WERI-Rb-1 (cell line): ENCODE measurements at regions not wholly inside any gene's neighbourhood (a gene's known extent, or its start where the extent isn't known, plus 50 kb on each side); places are given as distances from the start of the nearest gene placed in this dataset.

Experiments
- DNase-seq: peaks from one replicate; pipeline ENCODE4 v3.0.0-alpha.2; 2020
- H3K27ac ChIP-seq: fragments of 250-450 bp; sonication (Bioruptor Pico); 2 replicates; pipeline ENCODE4 v1.5.1; 2020; ENCODE audit warnings: mild to moderate bottlenecking, moderate library complexity
- H3K27me3 ChIP-seq: fragments of 250-450 bp; sonication (Bioruptor Pico); 2 replicates; pipeline ENCODE4 v1.5.1; 2021; ENCODE audit warnings: mild to moderate bottlenecking, low read depth, moderate library complexity; ENCODE audit not compliant: insufficient read depth, severe bottlenecking
- H3K36me3 ChIP-seq: fragments of 250-450 bp; sonication (Bioruptor Pico); 2 replicates; pipeline ENCODE4 v1.5.1; 2020; ENCODE audit warnings: mild to moderate bottlenecking, moderate library complexity
- H3K4me3 ChIP-seq: 2 replicates; pipeline ENCODE4 v1.5.1; 2011; ENCODE audit warnings: low read depth, mild to moderate bottlenecking, control low read depth, low read length
- H3K9me3 ChIP-seq: fragments of 250-450 bp; sonication (Bioruptor Pico); 2 replicates; pipeline ENCODE4 v1.5.1; 2021; ENCODE audit warnings: mild to moderate bottlenecking, moderate library complexity; ENCODE audit not compliant: severe bottlenecking
- TF ChIP-seq, protein P1 (sequence below): IDR thresholded peaks from 2 replicates; pipeline ENCODE4 v1.5.1; 2011; ENCODE audit warnings: low read depth, mild to moderate bottlenecking, control low read depth, inconsistent platforms, low read length

DNA sequence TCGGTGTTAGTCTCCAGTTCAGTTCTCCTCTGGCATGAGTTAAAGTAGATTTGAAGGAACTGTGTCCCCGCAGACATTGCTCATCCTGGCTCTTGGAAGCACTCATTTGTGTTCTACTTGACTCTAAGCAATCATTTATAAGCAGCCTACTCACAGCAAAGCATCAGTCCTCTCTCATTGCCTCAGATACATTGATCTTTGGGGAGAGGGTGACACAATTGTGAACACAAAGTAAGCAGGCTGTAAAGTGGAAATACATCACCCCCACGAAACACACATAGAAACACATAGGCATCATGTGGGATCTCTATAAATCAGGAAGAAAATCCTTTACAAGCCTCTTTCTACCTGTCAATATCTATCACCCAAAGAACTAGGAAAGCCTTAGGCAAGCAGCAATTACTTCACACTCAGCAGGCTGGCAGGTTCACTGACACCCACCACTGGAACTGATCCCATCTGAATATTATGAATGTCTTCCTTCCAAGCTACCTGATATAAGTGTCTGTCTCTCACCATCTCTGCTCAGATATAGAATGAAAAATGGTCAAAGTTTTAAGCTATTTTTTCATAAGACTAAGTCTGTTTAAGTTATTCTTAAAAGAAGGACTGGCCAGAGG is 675.8 kb downstream of the HACE1 start:
- H3K27ac ChIP-seq, result no peak overlapping the region
- no peak for DNase-seq
- H3K9me3 ChIP-seq, result no peaks in the 10 kb centered on the region
- no peaks in the 10 kb centered on the region for H3K27me3 ChIP-seq
- TF ChIP-seq, protein P1, sequence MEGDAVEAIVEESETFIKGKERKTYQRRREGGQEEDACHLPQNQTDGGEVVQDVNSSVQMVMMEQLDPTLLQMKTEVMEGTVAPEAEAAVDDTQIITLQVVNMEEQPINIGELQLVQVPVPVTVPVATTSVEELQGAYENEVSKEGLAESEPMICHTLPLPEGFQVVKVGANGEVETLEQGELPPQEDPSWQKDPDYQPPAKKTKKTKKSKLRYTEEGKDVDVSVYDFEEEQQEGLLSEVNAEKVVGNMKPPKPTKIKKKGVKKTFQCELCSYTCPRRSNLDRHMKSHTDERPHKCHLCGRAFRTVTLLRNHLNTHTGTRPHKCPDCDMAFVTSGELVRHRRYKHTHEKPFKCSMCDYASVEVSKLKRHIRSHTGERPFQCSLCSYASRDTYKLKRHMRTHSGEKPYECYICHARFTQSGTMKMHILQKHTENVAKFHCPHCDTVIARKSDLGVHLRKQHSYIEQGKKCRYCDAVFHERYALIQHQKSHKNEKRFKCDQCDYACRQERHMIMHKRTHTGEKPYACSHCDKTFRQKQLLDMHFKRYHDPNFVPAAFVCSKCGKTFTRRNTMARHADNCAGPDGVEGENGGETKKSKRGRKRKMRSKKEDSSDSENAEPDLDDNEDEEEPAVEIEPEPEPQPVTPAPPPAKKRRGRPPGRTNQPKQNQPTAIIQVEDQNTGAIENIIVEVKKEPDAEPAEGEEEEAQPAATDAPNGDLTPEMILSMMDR, result no peak
- H3K4me3 ChIP-seq, result no peak overlapping the region
- no peaks in the 10 kb centered on the region for H3K36me3 ChIP-seq

DNA sequence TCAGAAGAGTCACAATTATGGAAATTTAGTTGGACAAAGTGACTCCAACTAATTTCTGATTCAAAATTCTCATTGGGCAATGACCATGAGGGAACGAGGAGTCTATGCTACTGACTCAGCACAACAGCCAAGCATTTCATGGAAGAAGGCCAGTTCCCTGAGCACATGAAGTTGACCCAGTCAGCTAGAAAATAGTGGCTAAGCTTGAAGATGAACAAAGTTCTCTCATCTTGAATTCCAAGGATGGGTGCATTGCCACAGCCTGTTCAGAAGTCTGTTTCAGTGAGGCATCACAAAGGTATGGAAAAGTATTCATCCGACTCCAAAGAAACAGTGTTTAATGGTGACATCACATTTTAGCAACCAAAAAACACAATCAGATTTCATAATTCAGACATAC is 676.9 kb downstream of the HACE1 start:
- Histone ChIP-seq H3K27ac (no peak overlapping the region), H3K27me3 (no peaks in the 10 kb centered on the region), H3K4me3 (no peak overlapping the region), H3K36me3 (no peaks in the 10 kb centered on the region), H3K9me3 (no peaks in the 10 kb centered on the region)
- TF ChIP-seq, protein P1, result no peak
- no peak for DNase-seq

DNA sequence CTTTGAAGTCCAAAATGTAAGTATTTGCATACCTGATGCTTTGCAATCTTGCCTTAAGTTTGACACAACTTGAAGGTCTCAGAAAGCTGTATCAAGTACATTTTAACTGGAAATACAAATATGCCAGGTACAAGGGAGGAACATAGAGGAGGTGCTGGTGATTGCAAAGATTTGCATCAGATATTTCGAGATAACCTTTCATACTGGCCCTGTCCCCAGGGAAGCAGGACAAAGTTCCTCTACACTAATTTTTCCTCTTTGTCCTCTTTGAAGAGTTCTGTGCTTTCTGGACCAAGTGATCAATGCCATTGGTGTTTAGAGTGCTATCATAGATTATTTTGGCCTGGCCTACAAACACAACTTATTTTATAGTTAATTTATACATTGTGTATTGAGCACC is 686.1 kb downstream of the HACE1 start:
- Histone ChIP-seq H3K27ac (no peak overlapping the region), H3K27me3 (no peaks in the 10 kb centered on the region), H3K9me3 (no peaks in the 10 kb centered on the region), H3K4me3 (no peak overlapping the region), H3K36me3 (no peaks in the 10 kb centered on the region)
- DNase-seq, result no peak
- TF ChIP-seq, protein P1, result no peak

DNA sequence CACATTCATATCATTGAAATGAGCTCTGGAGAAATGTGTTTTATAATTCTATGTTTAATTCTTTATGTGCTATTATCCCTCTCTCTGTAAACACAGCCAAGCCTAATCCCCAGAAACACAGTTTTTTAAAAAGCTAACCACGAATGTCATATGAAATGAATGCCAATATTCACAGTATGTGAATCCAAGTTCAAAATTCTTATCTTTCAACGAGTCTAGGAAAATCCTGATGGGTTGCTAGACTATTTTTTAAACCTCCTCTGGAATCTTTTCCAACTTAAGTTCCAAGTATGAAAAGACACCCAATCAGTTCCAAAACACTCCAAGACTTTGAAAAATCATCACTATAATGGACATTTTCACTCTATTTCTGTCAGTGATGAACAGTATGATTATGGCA is 689.3 kb downstream of the HACE1 start:
- H3K4me3 ChIP-seq, result no peak overlapping the region
- H3K27ac ChIP-seq, result no peak overlapping the region
- H3K27me3 ChIP-seq, result no peaks in the 10 kb centered on the region
- H3K36me3 ChIP-seq, result no peaks in the 10 kb centered on the region
- no peaks in the 10 kb centered on the region for H3K9me3 ChIP-seq
- TF ChIP-seq, protein P1, result no peak
- no peak for DNase-seq

DNA sequence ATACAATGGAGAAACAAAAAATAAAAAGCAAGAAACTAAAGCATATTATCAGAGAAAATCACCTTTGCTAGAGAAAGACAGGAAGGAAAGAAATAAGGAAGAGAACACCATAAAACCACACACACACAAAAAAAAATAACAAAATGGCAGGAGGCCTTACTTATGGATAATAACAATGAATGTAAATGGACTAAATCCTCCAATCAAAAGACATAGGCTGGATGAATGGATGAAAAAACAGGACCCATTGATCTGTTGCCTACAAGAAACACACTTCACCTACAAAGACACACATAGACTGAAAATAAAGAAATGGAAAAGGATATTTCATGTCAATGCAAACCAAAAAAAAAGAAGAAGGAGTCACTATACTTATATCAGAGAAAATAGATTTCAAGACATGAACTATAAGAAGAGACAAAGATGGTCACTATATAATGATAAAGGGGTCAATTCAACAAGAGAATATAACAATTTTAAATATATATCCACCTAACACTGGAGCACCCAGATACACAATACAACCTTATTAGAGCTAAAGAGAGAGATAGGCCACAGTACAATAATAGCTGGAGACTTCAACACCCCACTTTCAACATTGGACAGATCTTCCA is 693.6 kb downstream of the HACE1 start:
- H3K4me3 ChIP-seq, result no peak overlapping the region
- no peaks in the 10 kb centered on the region for H3K36me3 ChIP-seq
- TF ChIP-seq, protein P1, result no peak
- DNase-seq, result no peak
- H3K27ac ChIP-seq, result no peak overlapping the region
- H3K9me3 ChIP-seq, result no peaks in the 10 kb centered on the region
- H3K27me3 ChIP-seq, result no peaks in the 10 kb centered on the region
